GM20000 (cell line): ENCODE measurements at regions not wholly inside any gene's neighbourhood (a gene's known extent, or its start where the extent isn't known, plus 50 kb on each side); places are given as distances from the start of the nearest gene placed in this dataset.

Source experiments
- DNase-seq: peaks from one replicate; pipeline ENCODE4 v3.0.0; 2012; ENCODE audit warnings: low spot score
- TF ChIP-seq, protein P1 (sequence below): IDR thresholded peaks from 2 replicates; pipeline ENCODE4 v1.5.1; 2012; ENCODE audit warnings: mild to moderate bottlenecking, control low read depth; ENCODE audit errors: extremely low read depth, missing control alignments

DNA sequence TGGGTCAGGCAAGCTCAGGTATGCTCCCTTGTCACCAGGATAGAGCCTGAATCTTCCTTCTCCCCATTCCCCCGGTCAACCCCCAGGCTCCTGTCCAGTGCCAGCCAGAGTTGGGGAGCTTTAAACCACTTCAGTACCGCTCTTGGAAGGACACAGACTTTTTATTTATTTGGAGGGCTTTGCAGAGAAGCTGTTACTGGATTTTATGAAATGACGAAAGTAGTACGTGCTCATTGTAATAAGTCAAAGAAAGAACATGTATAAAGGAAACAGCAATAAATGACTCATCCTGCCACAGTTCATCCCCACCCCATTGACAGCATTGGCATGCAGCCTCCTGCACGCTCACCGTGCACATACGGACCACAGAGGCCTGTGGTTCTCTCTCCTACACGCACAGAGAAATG lies 230.3 kb downstream of the AUH start:
- DNase-seq: no peak
- TF ChIP-seq, protein P1, sequence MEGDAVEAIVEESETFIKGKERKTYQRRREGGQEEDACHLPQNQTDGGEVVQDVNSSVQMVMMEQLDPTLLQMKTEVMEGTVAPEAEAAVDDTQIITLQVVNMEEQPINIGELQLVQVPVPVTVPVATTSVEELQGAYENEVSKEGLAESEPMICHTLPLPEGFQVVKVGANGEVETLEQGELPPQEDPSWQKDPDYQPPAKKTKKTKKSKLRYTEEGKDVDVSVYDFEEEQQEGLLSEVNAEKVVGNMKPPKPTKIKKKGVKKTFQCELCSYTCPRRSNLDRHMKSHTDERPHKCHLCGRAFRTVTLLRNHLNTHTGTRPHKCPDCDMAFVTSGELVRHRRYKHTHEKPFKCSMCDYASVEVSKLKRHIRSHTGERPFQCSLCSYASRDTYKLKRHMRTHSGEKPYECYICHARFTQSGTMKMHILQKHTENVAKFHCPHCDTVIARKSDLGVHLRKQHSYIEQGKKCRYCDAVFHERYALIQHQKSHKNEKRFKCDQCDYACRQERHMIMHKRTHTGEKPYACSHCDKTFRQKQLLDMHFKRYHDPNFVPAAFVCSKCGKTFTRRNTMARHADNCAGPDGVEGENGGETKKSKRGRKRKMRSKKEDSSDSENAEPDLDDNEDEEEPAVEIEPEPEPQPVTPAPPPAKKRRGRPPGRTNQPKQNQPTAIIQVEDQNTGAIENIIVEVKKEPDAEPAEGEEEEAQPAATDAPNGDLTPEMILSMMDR: no peak

DNA sequence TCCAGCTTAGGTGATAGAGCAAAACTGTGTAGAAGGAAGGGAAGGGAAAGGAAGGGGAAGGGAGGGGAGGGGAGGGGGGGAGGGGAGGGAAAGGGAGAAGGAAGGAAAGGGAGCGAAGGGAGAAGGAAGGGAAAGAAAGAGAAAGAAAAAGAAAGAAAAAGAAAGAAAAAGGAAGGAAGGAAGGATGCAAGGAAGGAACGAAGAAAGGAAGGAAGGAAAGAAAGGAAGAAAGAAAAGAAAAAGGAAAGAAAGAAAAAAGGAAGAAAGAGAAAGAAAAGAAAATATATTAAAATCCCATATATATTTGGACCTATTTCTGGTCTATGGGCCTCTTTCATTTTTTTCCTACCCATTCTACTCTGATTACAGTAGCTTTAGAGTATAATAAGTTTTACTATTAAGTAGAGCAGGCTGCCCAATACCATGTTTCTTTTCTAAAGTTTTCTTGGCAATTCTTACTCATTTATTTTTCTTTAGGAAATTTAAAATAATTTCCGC lies 229.1 kb downstream of the AUH start:
- TF ChIP-seq, protein P1: no peak
- DNase-seq: no peak

DNA sequence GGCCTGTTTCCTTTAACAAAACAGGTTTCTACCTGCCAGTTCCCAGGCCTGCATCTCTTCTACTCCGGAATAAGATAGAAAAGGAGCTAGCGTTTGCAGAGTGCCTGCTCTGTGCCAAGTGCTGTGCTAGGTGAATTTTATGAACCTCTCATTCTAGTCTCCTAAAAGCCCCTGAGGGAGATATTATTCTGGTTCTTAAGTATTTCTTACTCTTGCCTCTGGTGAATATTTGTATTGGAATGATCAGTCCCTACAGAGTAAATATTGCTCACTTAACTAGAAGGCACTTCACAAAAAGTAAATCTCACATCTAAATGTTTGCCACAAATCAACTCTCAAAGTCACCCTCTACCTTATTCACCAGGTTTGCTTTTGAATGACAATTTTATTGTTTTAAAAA lies 227.1 kb downstream of the AUH start:
- TF ChIP-seq, protein P1: no peak
- DNase-seq: no peak

DNA sequence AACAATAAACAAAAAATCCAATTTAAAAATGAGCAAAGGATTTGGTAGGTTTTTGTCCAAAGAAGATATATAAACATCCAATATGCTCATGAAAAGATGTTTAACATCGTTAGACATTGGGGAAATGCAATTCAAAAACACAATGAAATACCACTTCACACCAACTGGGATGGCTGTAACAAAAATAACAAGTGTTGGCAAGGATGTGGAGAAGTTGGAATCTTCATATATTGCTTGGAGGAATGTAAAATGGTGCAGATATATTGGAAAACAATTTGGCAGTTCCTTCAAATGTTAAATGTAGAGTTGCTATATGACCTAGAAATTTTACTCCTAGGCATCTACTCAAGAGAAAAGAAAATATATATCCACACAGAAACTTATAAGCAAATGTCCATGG lies 224.3 kb downstream of the AUH start:
- no peak for DNase-seq
- TF ChIP-seq, protein P1: no peak

DNA sequence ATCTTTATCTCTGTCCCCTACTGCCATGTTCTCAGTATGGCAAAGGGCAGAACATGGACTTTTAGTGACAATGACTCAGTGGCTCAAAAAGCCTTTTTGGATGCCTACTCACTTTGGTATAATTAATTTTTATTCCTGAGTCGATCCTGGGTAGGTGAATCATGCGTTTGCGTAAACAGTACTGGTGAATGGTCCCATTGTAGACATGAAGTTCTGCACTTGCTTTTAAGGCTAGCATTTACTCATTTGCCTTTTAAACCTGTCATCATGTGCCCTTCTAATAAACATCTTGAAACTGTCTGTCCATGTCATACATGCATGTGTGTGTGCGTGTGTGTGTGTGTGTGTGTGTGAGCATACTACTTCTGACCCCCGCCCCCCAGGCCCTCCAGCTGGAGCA lies 223.0 kb downstream of the AUH start:
- TF ChIP-seq, protein P1: no peak
- no peak for DNase-seq

DNA sequence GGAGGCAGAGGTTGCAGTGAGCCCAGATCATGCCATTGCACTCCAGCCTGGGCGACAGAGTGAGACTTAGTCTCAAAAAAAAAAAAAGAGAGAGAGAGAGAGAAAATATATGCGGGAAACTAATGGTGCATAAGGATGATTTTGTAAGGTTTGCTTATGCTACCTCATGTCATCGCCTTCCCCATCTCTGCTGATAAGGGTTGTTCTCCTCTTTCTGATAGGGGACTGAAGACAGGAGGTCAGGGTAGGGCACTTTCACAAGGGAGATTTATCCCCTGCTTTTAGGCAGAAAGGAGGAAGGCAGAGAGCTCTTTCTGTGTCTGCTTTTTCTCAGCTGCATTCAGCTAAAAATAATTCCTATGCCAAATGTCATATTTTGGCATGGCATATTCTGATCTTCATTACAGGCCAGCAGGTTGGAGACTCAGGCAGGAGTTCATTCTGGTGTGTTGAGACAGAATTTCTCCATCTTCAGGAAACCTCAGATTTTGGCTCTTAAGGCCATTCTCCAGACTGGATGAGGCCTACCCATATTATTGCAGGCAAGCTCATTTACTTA lies 220.2 kb downstream of the AUH start:
- DNase-seq: no peak
- TF ChIP-seq, protein P1: no peak

DNA sequence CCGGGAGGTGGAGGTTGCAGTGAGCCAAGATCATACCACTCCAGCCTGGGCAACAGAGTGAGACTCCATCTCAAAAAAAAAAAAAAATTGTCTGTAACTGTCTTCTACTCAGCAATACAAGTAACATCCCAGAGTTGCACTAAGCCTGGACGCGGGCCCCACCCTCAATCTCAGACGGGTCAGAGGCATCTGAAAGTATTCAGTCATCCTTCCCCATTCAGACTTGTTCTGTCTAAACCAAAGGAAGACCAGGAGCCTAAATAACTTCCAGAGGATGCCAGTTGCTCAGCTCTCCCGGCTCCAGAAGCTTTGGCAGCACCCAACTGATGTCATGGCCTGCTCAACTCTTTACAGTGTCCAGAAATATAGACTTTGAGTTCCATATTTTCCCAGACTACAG lies 218.6 kb downstream of the AUH start:
- DNase-seq: no peak
- TF ChIP-seq, protein P1: no peak
